ENCODE measurements at regions not wholly inside any gene's neighbourhood (a gene's known extent, or its start where the extent isn't known, plus 50 kb on each side); places are given as distances from the start of the nearest gene placed in this dataset.
"Not testable (repeated sequence)": the region's sequence is repeated elsewhere in the genome, so short reads cannot be mapped to it uniquely, and the experiment has no call there.

- DNase-seq (ENCODE audit: low read depth), result no peak
Observed at GRCh38 chr2:36302911-36303310, 52.7 kb upstream of the CRIM1 start.

- DNase-seq (ENCODE audit: low read depth), result no peak
Observed at GRCh38 chr2:36301843-36302242, 53.7 kb upstream of the CRIM1 start.

- DNase-seq (ENCODE audit: low read depth), result no peak
Observed at GRCh38 chr2:36300697-36301096, 54.9 kb upstream of the CRIM1 start.

GRCh38 chr2:36296798-36297197 lies 58.8 kb upstream of the CRIM1 start:
- DNase-seq (ENCODE audit: low read depth), result no peak

- peak; percentile 9 for DNase-seq (ENCODE audit: low read depth)
Observed at GRCh38 chr2:36294316-36294721, 61.3 kb upstream of the CRIM1 start.

- no peak for DNase-seq (ENCODE audit: low read depth)
Observed at GRCh38 chr2:36290306-36290856, 65.2 kb upstream of the CRIM1 start.

- no peak for DNase-seq (ENCODE audit: low read depth)
Observed at GRCh38 chr2:36289731-36290130, 65.8 kb upstream of the CRIM1 start.

GRCh38 chr2:36287363-36288275 lies 68.0 kb upstream of the CRIM1 start:
- DNase-seq (ENCODE audit: low read depth), result no peak

- not testable (repeated sequence) for DNase-seq (ENCODE audit: low read depth)
Observed at GRCh38 chr2:36279506-36279905, 76.1 kb upstream of the CRIM1 start.

- DNase-seq (ENCODE audit: low read depth), result no peak
Observed at GRCh38 chr2:36277881-36278523, 77.6 kb upstream of the CRIM1 start.

GRCh38 chr2:36277146-36277808 lies 78.3 kb upstream of the CRIM1 start:
- DNase-seq (ENCODE audit: low read depth), result peak; percentile 2

GRCh38 chr2:36271266-36271665 lies 84.3 kb upstream of the CRIM1 start:
- DNase-seq (ENCODE audit: low read depth), result no peak

GRCh38 chr2:36270758-36271157 lies 84.8 kb upstream of the CRIM1 start:
- no peak for DNase-seq (ENCODE audit: low read depth)

GRCh38 chr2:36267194-36267593 lies 88.4 kb upstream of the CRIM1 start:
- DNase-seq (ENCODE audit: low read depth), result no peak

GRCh38 chr2:36266536-36267121 lies 88.9 kb upstream of the CRIM1 start:
- no peak for DNase-seq (ENCODE audit: low read depth)

GRCh38 chr2:36262581-36262980 lies 93.0 kb upstream of the CRIM1 start:
- DNase-seq (ENCODE audit: low read depth), result no peak

- no peak for DNase-seq (ENCODE audit: low read depth)
Observed at GRCh38 chr2:36255863-36256262, 99.7 kb upstream of the CRIM1 start.

GRCh38 chr2:36253086-36253485 lies 102.5 kb upstream of the CRIM1 start:
- DNase-seq (ENCODE audit: low read depth), result no peak

- DNase-seq (ENCODE audit: low read depth), result no peak
Observed at GRCh38 chr2:36246320-36246990, 109.1 kb upstream of the CRIM1 start.

GRCh38 chr2:36245651-36246050 lies 109.9 kb upstream of the CRIM1 start:
- no peak for DNase-seq (ENCODE audit: low read depth)

GRCh38 chr2:36238106-36238505 lies 117.5 kb upstream of the CRIM1 start:
- DNase-seq (ENCODE audit: low read depth), result no peak

- DNase-seq (ENCODE audit: low read depth), result no peak
Observed at GRCh38 chr2:36235882-36236281, 119.7 kb upstream of the CRIM1 start.

Data from activated T-helper 9 cell treated with anti-CD3 and anti-CD28 coated beads, Interleukin-2, amount 50 U/mL, for 16 hours (primary cell).